ENCODE measurements at regions not wholly inside any gene's neighbourhood (a gene's known extent, or its start where the extent isn't known, plus 50 kb on each side); places are given as distances from the start of the nearest gene placed in this dataset.

DNA sequence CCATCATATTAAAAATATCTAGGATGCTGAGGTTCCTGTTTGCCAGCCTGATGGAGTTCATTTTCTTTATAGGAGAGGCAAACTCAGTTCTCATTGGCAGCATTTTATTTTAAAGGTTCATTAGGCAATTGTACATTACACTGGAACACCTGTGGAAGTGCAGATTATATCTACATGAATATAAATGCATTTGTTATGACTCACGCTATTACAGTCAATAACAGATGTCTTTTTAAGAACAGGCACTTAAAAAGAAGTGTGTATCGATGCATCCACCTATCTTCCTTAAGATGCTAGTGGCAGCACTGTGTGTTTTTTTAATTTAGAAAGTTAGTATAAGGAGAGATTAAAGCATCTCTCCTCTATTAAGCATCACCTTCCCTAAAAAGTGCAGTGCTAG, 276.5 kb downstream of the PRDM2 start:
- no peak for DNase-seq

DNA sequence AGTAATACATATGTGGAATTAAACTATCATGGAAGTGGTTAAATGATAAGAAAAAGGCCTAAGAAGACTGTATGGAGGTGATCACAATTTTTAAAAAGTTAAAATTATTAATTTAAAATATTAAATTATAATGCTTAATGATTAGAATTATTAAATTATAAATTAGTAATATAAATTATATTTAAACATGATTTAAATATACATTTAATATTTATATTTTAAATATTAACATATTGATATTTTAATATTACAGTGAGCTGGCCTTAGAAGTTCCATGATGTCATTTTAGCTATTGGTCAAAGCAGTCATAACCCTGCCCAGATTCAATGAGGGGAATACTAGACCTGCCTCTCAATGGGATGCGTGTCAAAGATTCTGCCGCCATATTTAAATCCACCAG, 281.2 kb downstream of the PRDM2 start:
- no peak for DNase-seq

DNA sequence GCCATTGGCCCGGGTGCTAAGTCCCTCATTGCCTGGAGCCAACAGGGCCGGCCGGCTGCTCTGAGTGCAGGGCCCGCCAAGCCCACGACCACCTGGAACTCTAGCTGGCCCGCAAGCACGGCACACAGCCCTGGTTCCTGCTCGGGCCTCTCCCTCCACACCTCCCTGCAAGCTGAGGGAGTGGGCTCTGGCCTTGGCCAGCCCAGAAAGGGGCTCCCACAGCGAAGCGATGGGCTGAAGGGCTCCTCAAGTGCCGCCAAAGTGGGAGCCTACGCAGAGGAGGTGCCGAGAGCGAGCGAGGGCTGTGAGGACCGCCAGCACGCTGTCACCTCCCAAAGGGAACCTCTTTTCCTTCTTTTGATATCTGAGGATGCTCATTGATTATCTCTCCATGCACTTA, 283.4 kb downstream of the PRDM2 start:
- no peak for DNase-seq

DNA sequence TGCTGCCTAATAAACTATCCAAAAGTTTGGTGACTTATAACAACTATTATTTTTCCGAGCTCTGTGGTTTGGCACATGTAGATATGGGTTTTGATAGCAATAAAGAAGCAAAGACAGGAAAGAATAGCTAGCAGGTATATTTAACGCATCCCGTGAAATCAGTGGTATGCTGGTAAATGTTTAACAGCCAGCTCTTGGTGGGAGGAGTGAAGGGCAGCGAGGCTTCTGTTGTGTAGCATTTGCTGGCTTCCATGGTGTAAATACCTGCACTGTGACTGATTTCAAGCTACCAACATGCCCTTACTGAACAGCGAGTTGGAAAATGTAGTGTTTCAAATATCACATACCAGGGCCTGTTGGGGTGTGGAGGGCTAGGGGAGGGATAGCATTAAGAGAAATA, 291.0 kb downstream of the PRDM2 start:
- DNase-seq, result no peak

DNA sequence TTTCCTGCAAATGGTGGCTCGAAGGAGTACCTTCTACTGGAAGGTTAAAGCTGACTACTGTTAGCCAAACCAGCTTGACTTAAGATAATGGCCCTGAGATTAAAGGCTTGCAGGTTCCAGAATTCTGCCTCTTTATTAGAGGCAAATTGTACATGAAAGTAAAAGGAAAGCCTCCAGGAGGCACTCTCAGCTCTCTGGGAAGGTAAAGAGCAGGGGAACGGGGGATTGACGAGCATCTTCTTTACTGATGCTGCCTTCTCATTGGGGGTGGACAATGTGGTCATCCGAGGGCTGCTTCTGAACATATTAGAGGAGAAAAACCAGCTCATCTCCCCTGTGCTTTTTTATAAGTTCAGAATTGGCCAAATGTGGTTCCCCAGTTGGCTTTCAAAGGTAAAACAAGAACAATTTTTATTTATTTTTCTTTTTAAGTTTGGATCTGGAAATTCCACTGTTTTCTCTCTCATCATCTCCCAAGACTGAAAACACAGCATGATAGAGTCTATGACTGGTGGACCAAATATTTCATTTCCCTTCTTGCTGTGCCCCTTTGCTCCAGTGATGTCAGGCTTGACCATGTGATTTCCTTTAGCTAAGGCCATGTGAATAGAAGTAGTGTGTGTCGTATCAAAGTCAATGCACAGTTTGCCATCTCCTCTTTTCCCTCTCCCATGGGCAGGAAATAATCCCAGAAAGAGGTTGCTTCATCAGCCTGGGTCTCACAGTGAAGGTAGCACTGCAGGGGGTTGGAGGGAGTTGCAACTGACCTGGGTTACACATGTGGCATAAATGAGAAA, 292.7 kb downstream of the PRDM2 start:
- no peak for DNase-seq

DNA sequence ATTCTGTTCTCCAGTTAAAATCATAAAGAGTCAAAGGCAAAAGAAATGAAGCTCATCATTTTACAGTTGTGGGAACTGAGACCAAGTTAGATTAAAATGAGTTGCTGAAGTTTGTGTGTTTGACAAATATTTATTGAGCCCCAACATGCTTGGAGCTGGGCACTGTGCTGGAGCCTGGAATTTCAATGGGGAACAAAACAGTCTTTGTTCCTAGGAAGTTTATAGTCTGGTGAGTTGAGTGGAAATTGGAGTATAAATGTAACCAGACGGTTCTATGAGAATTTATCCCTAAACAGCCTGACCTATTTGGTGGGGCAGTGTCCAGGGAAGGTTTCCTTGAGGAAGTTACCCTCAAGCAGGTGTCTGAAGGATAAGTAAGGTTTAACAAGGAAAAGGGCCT, 294.4 kb downstream of the PRDM2 start:
- no peak for DNase-seq

DNA sequence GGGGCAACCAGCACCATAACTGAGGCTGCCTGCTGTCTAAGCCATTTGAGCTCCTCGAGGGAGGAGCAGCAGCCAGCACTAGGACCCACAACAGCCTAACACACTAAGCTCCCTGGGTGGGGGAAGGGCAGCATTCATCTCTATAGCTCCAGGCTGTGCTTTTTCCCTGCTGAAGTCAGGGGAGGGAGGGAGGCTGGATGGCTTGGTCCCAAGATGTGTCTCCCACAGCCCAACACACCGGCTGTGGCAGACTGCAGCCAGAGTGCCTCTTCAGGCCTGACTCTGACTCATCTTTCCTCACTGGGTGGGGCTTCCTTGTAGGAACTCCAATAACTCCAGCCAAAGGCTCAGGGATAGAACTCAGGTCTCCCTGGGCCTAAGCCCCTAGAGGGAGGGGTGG, 296.3 kb downstream of the PRDM2 start:
- no peak for DNase-seq

DNA sequence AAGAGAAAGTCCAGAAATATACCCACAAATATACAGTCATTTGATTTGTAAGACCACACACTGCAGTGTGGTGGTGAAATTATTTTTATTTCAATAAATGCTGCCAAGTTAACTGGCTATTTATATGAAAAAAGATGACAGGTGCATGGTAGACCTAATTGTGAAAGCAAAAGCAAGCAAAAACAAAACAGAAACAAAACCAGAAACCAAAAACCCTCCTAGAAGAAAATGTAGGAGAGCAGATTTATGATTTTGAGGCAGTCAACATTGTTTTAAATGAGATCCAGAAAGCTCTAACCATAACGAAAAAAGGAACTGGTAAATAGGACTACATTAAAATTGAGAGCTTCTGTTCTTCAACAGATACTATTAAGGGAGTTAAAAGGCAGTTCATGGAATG, 303.6 kb downstream of the PRDM2 start:
- no peak for DNase-seq

DNA sequence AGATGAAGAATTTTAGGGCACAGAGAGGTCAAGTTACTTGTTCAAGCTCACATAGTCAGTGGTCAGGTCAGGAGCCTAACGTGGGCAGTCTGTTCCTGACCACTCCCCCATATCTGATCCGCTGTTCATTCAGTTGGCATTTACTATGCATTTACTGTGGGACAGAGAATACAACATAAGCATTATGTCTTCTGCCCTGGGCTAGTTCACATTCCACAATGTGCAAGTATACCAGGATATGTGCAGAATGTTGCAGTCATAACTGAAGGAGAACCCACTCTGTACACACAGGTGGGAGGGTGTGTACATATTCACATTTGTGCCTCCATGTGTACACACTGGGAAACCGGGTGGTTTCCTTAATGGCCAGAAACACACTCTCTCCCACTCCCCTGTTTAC, 309.6 kb downstream of the PRDM2 start:
- DNase-seq, result no peak

DNA sequence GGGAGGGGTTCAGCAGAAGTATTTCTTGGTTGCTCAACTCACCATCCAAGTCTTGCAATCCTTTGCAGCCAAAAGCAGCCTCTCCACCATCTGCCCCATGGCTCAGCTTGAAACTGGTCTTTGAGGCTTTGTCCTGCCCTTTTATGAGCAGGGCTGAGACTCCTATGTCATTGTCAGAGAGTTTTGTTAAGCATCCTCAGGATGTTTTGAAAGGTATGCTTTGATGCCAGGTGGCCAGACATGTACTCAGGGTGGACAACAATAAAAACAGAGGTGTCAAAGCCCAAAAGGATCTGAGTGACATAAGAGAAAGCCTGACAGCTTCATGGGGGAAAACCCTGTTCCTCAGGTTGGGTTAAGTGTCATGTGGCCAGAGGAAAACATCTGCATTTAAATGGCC, 310.5 kb downstream of the PRDM2 start:
- DNase-seq, result no peak

DNA sequence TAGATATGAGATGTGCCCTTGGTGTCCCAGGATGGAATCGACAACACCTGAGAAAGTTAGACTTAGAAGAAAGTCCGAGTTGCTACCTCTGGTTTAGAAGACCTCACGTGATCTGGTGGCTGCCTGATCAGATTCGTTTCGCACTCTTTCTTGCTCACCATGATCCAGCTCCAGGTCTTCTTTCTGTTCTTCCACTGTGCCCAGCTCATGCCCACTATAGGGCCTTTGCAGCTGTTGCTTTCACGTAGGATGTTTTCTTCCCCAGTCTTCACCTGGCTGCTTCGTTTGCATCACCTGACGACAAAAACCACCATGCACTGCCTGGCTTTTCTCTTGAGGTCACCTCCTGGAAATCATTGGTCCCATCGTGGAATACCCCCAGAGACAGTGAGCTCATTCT, 311.1 kb downstream of the PRDM2 start:
- no peak for DNase-seq

DNA sequence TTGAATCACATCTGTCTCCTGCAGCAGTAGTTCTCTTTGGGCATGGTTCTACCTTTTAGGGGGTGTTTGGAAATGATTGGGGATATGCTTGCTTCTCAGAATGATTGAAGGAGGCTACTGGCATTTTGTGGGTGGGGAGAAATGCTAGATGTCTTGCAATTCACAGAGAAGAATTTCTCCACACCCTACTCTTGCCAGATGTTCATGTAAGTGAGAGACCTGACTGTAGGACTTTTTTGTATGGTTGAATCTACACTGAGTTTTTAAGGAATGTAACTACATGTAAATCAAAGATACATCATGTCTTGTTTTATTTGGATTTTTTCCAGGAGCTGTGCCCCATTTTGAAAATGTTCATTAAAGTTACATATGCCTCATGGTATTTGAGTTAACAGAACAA, 311.9 kb downstream of the PRDM2 start:
- no peak for DNase-seq

DNA sequence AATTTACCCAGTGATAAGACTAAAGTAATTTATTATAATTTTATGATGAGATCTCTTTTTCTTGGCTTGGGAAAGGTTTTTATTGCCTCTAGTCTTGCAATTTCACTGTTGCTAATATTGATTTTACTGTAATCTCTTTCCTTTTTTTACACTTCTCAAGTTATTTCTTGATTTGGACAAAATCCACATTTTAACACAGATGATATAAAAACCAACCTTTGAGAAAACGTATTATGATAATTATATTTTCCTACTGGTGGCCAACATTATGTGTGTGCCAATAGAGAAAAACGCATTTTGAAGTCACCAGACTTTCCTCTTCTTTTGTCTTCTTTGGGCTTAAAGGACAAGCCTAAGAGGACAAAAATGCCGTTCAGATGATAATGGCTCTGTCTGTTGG, 314.9 kb downstream of the PRDM2 start:
- no peak for DNase-seq

DNA sequence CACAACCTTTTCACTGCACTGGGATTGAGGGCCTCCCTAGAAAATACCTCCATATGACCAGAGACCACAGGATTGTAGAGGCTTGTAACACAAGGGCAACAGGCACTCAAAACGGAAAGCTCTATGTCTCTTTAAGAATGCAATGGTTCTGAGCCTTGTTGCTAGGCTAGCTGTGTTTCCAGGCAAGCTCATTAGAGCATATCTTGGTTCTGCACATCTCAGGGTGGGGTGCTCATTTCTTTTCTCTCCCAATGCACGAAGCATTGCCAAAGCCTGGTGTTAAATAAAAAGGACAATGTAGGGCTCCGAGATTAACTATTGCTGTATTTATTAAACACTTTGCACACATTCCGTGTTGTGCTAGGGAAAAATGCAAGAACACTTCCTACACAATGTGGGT, 315.9 kb downstream of the PRDM2 start:
- DNase-seq, result no peak

DNA sequence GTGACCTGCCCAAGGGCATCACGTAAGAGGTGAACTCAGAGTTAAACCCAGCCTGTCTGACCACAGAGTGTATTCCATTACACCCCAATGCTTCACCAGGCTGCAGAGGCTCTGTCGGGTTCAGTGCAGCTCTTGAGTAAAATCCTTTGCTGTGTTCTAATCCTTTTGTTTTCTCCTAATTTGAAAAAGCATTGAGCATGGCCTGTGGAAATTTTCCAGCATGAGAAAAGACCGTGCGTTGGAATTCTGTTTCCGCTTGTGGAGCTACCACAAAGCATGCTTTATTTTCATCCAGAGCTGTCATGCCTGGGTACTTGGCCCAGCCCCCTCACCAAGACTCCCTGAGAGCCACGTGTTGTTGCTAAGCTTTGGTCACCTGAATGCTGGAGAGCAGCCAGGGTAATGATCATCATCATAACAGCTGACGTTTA, 317.6 kb downstream of the PRDM2 start:
- DNase-seq, result no peak

DNA sequence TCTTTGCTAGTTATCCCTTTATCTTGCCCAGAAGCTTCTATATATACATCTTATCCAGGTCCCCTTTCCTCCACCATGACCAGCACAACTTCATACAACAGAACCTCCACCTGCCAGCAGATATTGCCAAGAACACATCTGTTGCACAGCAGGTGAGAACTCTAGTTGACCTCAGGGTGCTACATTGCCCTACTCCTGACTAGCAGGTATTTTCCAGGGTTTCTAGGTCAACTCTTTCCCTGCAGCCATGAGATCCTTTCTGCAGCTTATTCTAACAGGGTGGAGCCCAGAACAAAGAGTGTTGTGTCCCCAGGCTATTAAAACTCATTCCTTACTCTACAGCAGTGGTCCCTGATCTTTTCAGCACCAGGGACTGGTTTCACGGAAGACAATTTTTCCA, 319.5 kb downstream of the PRDM2 start:
- DNase-seq, result no peak

DNA sequence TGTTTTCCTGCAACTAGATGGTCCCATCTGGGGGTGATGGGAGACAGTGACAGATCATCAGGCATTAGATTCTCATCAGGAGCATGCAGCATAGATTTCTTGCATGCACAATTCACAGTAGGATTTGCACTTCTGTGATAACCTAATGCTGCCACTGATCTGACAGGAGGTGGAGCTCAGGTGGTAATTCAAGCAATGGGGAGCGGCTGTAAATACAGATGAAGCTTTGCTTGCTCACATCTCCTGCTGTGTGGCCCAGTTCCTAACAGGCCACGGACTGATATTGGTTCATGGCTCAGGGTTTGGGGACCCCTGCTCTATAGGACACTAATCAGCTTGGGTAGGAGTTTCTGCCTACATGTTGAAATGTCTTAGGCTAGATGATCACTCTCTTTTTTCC, 320.0 kb downstream of the PRDM2 start:
- no peak for DNase-seq

DNA sequence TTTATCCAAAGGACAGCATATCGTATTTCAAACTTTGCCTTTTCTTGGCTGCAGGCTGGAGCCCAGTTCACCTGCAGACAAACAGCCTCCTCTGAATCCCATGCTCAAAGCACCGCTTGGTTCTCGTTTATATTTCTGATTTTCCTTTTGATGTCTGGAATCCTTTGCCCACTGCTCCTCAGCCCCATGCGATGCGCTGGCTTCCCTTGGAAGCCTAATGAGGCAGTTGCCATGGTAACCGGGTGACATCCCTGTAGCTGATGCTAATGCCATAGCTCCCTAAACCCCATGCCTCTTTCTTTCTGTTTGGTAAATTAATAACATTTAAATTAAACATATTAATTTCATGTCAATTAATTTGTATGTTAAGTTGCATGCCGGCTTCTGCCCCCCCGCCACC, 327.1 kb downstream of the PRDM2 start:
- no peak for DNase-seq

DNA sequence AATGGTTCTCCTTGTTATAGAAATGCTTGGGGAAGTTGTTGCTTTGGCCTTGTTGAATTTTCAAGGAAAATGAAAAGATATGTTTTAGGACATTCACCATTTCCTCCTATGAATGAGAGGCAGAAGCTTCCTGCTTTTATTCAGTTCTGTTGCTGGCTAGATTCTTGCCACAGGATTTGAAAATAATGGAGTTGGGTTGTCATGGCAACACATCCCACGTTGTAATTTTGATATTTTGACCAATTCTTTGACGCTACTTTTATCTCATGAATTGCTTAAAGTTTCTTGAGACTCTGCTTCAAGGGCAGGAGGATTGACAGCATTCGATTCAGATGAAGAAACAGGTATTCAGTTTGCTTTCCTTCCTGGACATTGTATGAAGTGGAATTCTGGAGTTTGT, 331.5 kb downstream of the PRDM2 start:
- no peak for DNase-seq

DNA sequence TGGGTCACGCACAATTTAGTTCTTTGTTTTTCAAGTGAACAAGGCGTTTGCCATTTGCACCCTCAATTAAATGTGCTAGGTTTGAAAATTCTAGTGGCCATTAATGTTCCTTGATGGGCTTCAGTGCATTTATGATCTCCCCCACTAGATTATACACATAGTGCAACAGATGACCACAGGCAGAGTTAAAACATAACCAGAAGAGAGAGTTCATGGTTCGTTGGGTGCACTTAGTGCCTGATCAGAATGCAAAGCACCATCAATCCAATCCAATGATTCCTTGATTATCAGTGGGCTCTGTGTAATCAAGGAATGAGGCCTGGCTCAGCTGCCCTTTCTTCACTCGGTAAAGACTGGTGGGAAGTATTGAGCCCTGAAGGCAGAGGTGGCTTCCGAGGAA, 334.5 kb downstream of the PRDM2 start:
- no peak for DNase-seq

DNA sequence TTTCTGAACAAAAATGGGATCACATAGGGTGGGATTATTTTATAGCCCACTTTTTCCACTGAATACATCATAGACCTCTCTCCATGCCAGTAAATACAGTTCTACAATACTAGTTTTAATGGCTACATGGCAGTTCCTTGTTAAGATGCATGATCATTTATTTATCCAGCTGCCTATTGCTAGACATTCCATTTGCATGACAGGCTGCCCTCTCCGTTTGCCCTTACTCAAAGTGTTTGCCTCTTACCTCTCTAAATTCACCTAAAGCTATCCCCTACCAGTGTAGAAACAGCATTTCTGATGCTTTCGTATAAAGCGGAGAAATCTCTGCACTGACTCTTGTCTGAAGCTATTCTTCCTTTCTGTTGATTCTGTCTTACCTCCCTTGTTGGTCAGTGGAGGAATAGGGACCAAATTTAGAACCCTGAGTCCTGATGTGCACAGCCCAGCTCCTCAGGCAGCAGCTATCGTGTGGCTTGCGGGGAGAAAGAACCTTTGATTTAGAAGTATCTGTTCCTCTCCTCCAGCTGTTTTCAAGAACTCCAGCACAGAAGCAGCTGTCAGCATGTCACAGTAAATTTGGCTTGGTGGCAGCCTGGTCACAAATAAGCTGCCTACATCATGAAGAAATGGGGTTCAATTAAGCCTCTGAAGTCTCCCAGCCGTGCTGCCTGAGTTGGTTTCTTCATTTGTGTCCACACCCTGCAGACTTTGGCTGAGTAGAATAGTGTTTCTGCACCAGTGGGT, 337.3 kb downstream of the PRDM2 start:
- no peak for DNase-seq

DNA sequence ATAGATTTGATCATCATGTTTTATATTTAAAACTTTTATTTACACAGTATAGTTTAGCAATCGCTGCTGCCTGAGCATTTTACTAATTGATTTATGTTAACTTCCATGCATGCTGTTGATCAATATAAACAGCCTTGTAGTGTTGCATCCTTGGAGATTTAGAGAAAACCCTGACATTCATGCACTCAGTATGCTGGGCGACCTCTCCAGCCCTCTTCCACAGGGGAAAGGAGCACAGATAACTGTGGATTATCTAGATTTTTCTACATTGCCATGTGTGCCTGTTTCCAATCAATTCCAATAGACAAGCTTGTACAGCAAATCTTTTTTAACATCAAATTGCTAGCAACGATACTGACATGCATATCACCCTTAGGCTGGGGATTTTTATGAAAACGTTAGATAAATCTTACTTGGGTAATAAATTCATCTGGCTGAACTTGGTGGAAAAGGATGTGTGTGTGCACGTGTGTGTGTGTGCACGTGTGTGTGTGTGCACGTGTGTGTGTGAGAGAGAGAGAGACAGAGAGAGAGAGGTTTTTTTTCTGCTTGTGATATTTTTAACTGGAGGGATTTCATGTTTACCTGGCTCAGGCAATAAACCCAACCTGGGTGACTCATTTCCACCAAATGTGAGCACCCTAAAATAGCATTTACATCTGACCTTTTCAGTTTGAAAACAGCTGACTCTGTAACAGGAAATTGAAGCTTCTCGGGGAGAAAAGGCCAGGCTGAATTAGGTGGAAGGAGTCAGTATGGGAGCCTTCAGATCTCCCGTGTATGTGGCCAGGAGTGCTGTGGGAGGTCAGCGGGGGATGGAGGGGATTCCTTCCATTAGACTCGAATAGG, 339.8 kb downstream of the PRDM2 start:
- no peak for DNase-seq

DNA sequence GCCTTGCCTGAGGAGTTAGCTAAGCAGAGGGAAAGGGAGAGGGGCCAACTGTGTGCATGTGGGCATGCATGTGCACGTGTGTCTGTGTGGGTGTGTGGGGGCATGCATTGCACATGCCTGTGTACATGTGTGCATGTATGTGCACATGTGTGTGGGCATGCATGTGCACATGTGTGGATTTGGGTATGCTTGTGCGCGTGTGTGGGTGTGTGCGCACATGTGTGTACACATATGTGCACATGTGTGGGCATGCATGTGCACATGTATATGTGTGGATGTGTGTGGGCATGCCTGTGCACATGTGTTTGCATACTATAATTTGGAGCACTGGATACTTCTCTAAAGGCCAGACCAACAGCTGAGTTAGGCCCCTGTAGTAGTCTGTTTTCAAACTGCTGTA, 350.0 kb downstream of the PRDM2 start:
- DNase-seq, result no peak
